IMR-90 (cell line): ENCODE measurements at regions not wholly inside any gene's neighbourhood (a gene's known extent, or its start where the extent isn't known, plus 50 kb on each side); places are given as distances from the start of the nearest gene placed in this dataset.

Source experiments
- CHD1 ChIP-seq: IDR thresholded peaks from 2 replicates; pipeline ENCODE4 v1.6.1; 2012; ENCODE audit warnings: low read depth, low read length, improper control_type of control experiment
- CTCF ChIP-seq: conservative IDR thresholded peaks from 2 replicates; pipeline ENCODE4 v1.5.1; 2012; ENCODE audit warnings: mild to moderate bottlenecking, low read depth, low read length, improper control_type of control experiment
- FOS ChIP-seq: fragments of 150-350 bp; IDR thresholded peaks from 2 replicates; pipeline ENCODE4 v1.6.1; 2016; ENCODE audit warnings: low read depth, low read length
- MAFK ChIP-seq: IDR thresholded peaks from 2 replicates; pipeline ENCODE4 v1.6.1; 2012; ENCODE audit warnings: low read depth, low read length, improper control_type of control experiment
- MAZ ChIP-seq: IDR thresholded peaks from 2 replicates; pipeline ENCODE4 v1.6.1; 2012; ENCODE audit warnings: low read depth, mild to moderate bottlenecking, low read length, improper control_type of control experiment, moderate library complexity, borderline replicate concordance
- MXI1 ChIP-seq: IDR thresholded peaks from 2 replicates; pipeline ENCODE4 v1.6.1; 2012; ENCODE audit warnings: low read depth, mild to moderate bottlenecking, low read length, moderate library complexity, borderline replicate concordance
- POLR2A ChIP-seq: IDR thresholded peaks from 2 replicates; pipeline ENCODE4 v1.6.1; 2012; ENCODE audit warnings: mild to moderate bottlenecking, low read depth, low read length
- RAD21 ChIP-seq: IDR thresholded peaks from 2 replicates; pipeline ENCODE4 v1.6.1; 2012; ENCODE audit warnings: low read length, improper control_type of control experiment
- RCOR1 ChIP-seq: IDR thresholded peaks from 2 replicates; pipeline ENCODE4 v1.6.1; 2012; ENCODE audit warnings: mild to moderate bottlenecking, low read length, improper control_type of control experiment; ENCODE audit not compliant: insufficient replicate concordance
- RFX5 ChIP-seq: IDR thresholded peaks from 2 replicates; pipeline ENCODE4 v1.8.0; 2012; ENCODE audit warnings: low read depth, mild to moderate bottlenecking, low read length, moderate library complexity
- SMC3 ChIP-seq: fragments of 150-350 bp; IDR thresholded peaks from 2 replicates; pipeline ENCODE4 v1.6.1; 2016; ENCODE audit warnings: low read depth, mild to moderate bottlenecking, antibody characterized with exemption, low read length, moderate library complexity
- USF2 ChIP-seq: fragments of 150-350 bp; IDR thresholded peaks from 2 replicates; pipeline ENCODE4 v1.6.1; 2017; ENCODE audit warnings: mild to moderate bottlenecking, antibody characterized with exemption, low read length, low read depth

- TF ChIP-seq CTCF (no peak), RFX5 (no peak), POLR2A (no peak), CHD1 (no peak), MAZ (no peak), MAFK (no peak), SMC3 (no peak), RAD21 (no peak), RCOR1 (no peak), MXI1 (no peak), USF2 (no peak), FOS (no peak)
Measured at GRCh38 chr11:23496340-23496739, 636.1 kb upstream of the CCDC179 start.
